ENCODE measurements at regions not wholly inside any gene's neighbourhood (a gene's known extent, or its start where the extent isn't known, plus 50 kb on each side); places are given as distances from the start of the nearest gene placed in this dataset.
"Not testable (repeated sequence)": the region's sequence is repeated elsewhere in the genome, so short reads cannot be mapped to it uniquely, and the experiment has no call there.

DNA sequence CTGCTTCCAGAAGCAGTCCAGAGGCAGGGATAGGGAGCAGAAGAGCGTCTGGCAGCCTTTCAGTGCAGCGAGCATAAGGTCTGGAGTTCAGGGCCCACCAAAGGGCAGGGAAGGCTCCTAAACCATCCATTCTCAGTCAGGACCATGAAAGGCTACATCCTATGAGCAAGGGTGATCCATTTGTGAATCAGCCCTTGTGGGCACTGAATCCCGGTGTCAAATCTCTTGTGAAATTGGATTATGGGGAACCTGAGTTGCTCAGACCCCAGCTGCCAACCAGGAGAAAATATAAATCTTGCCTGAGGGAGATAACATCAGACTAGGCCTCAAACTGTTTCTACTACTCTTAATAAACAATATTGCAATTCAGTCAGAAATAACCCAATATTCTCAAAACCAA, 204.4 kb downstream of the SYK start:
- in situ Hi-C loops (cut with HindIII; ENCODE audit: low pct_unique_long_range_greater_than_20kb, low sequenced_read_pairs), result no loop called here
- no peak for DNase-seq (ENCODE audit: low read depth, low spot score)

DNA sequence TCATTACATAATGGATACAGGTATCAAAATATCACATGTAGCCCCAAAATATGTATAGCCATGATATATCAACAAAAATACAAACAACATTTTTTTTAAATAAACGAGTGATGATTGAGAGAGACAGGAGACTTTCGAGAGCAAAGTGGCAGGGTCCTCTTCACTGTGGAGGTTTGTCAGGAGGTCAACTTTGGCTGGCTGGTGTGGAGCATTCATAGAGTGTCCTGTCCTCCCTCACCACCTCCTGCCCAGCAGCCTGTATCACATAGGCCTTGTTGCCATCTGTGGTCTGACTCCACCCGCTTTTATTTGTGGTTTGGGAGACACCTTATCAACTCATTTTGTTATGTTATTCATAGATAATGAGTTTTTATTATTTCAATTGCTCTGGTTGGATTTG, 206.9 kb downstream of the SYK start:
- in situ Hi-C loops (cut with HindIII; ENCODE audit: low pct_unique_long_range_greater_than_20kb, low sequenced_read_pairs), result no loop called here

DNA sequence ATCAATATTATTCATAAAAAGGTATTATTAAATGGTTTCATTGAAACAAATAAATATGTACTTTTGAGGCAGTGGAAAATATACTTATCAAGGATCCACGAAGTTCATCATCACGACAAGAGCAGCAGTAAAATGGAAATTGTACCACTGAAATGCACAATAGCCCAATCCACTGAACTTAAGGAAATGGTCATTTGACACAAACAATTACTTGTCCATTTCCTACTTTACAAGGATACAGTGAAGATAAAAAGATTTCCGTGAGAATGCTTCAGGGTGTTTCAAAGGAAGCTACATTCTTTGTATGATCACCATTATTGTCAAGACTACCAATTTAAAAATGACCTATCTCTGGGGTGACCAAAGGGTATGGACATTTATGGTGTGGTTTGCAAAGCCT, 210.3 kb downstream of the SYK start:
- in situ Hi-C loops (cut with HindIII; ENCODE audit: low pct_unique_long_range_greater_than_20kb, low sequenced_read_pairs), result no loop called here
- no peak for DNase-seq (ENCODE audit: low read depth, low spot score)

More for the DNA sequence above, 206.9 kb downstream of the SYK start:
- DNase-seq (ENCODE audit: low read depth, low spot score), result no peak

DNA sequence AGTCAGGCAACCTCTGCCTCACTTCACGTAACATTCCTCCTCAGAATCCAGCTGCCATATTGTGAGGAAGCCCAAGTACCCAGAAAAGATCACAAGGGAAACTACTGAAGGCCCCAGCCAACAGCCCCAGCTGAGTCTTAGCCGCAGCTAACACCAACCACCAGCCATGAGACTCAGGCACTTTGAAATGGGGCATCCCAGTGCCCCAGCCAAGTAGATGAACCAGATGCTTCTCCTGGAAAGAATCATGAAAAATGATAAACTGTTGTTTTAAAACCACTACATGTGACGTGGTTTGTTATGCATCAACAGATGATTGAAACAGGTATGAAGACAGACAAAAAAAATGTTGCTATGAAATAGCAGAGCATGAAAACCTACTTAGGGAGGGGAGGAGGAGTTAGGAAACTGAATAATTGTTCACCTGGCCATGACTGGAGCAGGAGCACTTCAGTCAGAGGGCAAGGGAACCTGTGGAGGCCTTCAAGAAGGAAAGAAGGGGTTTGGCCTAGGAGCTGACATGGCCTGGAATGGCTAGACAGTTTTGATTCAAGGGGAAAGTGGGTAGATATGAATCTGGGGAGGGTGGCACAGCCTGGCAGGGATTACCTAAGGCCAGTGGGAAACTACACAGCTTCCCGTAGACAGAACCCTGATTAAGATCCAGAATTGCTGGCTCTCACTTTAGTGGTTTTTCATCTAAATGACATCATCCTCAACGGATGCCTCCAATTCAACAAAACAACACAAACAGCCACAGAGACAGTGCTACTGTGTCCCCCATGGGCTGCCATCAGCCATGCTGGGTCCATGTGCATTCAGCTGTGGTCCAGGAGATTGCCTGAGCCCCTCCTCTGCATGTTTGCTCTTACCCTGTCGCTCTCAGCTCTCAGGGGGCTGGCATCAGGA, 211.6 kb downstream of the SYK start:
- in situ Hi-C loops (cut with HindIII; ENCODE audit: low pct_unique_long_range_greater_than_20kb, low sequenced_read_pairs), result no loop called here
- DNase-seq (ENCODE audit: low read depth, low spot score), result no peak

DNA sequence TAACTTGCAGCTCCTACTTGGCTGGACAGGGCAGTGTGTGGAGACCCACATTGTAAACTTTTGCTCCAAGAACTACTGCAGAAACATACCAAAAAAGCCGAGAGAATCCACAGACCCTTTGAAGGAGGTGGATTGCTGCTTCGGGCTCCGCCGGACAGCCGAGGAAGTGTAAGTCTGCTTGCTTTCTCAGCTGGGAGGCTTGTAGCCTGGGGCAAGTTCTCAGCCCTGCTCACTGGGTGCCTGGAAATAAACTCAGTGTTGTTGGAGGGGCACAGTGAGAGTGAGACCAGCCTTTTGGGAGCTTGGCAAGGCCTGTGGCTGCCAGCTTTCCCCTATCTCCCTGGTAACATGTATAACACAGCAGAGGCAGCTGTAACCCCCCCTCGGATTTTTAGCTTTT, 215.6 kb downstream of the SYK start:
- DNase-seq (ENCODE audit: low read depth, low spot score), result no peak
- in situ Hi-C loops (cut with HindIII; ENCODE audit: low pct_unique_long_range_greater_than_20kb, low sequenced_read_pairs), result no loop called here

DNA sequence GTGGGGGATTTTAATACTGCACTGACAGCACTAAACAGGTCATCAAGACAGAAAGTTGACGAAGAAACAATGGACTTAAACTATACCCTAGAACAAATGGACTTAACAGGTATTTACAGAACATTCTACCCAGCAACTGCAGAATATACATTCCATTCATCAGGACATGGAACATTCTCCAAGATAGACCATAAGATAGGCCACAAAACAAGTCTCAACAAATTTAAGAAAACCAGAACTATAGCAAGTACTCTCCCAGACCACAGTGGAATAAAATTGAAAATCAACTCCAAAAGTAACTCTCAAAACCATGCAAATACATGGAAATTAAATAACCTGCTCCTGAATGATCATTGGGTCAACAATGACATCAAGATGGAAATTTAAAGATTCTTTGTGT, 218.3 kb downstream of the SYK start:
- in situ Hi-C loops (cut with HindIII; ENCODE audit: low pct_unique_long_range_greater_than_20kb, low sequenced_read_pairs); DNase-seq (ENCODE audit: low read depth, low spot score): not testable (repeated sequence)

DNA sequence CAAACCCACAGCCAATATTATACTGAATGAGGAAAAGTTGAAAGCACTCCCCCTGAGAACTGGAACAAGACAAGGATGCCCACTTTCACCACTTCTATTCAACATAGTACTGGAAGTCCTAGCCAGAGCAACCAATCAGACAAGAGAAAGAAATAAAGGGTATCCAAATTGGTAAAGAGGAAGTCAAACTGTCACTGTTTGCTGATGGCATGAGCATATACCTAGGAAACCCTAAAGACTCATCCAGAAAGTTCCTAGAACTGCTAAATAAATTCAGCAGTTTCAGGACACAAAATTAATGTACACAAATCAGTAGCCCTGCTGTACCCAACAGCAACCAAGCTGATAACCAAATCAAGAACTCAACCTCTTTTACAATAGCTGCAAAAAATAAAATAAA, 220.0 kb downstream of the SYK start:
- in situ Hi-C loops (cut with HindIII; ENCODE audit: low pct_unique_long_range_greater_than_20kb, low sequenced_read_pairs); DNase-seq (ENCODE audit: low read depth, low spot score): not testable (repeated sequence)

DNA sequence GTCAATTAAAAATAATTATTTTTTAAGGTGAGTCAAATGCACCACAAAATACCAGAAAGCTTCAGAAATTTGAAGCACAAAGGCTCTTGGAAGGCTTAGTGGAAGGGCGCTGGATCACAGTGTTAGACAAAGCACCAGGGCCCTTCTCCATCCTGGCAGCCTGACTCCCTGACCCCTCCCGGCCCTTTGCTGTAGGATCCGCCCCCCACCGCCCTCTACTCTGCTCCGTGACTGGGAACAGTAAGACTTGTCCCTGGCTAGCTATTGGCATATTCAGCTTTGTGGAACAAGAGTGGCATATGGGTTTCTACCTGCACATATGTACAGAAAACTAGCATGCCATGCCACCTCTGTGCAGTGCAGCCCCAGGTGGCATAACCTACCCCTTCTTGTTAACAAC, 222.1 kb downstream of the SYK start:
- in situ Hi-C loops (cut with HindIII; ENCODE audit: low pct_unique_long_range_greater_than_20kb, low sequenced_read_pairs), result no loop called here
- DNase-seq (ENCODE audit: low read depth, low spot score), result no peak

DNA sequence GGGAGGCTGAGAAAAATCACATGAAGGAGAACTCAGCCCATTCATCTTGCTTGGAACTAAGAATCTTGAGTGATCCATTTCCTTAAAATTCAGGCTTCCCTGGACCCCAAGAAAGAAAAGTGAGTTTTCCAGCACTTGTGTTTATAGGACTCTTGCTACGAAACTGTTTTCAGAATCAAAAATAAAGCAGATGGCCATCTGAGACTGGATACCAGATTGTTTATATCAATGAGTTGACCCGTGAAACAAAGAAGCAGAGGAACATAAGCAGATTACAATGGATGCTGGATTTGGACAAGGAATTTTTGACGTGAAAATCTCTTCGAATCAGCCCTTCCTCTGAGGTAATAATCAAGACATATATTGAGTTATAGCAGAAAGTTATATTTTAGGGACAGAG, 223.2 kb downstream of the SYK start:
- in situ Hi-C loops (cut with HindIII; ENCODE audit: low pct_unique_long_range_greater_than_20kb, low sequenced_read_pairs), result no loop called here
- DNase-seq (ENCODE audit: low read depth, low spot score), result no peak

DNA sequence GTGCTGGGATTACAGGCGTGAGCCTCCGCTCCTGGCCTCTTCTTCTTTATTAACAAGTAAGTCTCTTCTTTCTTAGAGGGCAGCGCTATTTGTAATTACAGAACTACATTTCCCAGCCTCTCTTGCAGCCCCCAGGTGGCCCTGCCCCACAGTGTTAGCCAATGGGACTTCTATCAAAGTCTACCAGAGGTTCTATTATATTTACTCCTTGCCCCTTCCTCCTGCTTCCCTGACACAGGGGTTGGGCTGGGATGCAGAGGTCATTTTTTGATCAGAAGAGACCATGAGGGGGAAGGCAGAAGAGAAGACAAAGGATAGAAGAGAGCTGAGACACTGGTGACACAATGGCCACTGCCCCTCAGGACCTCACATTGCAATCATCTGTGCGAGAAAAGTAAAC, 224.2 kb downstream of the SYK start:
- in situ Hi-C loops (cut with HindIII; ENCODE audit: low pct_unique_long_range_greater_than_20kb, low sequenced_read_pairs), result no loop called here
- DNase-seq (ENCODE audit: low read depth, low spot score), result no peak

DNA sequence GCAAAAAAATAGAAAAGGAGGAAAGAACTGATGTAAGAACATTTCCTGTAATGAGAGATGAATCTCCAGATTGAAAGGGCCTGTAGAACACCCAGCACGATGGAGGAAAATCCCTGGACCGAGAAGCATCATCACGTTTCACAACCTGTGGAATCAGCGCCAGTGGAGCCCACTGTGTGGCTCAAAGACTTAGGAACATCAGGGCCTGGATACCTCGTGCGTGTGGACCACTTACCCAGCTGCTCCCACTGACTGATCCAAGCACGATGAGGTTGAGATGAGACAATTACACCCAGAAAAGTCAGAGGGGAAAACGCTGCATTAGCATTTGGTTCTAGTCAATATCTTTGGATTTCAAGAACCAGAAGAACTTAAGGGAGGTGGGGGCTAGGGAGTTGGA, 224.6 kb downstream of the SYK start:
- in situ Hi-C loops (cut with HindIII; ENCODE audit: low pct_unique_long_range_greater_than_20kb, low sequenced_read_pairs), result no loop called here
- no peak for DNase-seq (ENCODE audit: low read depth, low spot score)

DNA sequence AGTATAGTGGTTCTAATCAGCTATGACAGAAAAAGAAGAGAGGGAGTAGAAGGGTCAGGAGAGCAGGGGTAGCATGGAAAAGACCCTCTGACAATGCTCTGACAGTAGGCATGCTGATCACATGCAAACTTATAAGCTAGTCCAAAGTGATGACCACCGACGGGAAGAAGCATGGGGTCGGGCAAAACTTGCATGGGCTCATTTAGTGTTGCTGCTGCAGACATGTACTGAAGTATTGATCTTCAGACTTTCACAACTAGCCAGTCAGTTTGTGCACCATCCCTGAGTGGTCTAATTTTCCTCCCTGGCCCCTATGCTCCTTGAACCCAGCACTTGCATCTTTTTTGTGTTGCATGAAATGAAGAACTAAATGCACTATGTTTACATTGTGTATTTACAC, 225.4 kb downstream of the SYK start:
- in situ Hi-C loops (cut with HindIII; ENCODE audit: low pct_unique_long_range_greater_than_20kb, low sequenced_read_pairs), result no loop called here
- DNase-seq (ENCODE audit: low read depth, low spot score), result no peak

DNA sequence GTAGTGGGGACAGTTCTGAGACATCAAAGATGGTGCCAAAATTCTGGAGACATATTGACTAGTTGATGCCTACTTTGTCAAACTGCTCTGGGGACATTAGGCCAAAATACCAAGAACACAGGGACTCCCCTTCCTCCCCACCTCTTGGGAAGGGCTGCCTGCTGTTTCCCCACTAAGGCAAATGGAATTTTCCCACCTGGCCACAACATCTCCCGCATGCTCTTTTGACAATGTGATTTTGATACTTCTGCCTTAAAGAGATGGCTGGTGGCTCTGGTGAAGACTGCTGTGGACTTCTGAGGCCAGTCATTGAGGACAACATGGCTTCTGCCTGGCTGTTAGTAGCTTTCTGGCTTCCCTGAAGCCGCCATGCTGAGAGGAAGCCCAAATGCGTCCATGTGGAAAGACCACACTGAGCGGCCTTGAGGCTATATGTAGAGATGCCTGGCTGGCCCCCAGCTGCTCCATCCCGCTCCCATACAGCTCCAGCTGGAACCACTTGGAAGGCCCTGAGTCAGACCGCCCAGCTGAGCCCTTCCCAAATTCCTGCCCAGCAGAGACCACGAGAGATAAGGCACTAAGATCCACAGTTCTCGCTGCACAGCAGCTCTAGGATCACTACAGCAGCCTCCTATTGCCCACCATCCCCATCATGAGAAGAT, 226.7 kb downstream of the SYK start:
- in situ Hi-C loops (cut with HindIII; ENCODE audit: low pct_unique_long_range_greater_than_20kb, low sequenced_read_pairs), result no loop called here

DNA sequence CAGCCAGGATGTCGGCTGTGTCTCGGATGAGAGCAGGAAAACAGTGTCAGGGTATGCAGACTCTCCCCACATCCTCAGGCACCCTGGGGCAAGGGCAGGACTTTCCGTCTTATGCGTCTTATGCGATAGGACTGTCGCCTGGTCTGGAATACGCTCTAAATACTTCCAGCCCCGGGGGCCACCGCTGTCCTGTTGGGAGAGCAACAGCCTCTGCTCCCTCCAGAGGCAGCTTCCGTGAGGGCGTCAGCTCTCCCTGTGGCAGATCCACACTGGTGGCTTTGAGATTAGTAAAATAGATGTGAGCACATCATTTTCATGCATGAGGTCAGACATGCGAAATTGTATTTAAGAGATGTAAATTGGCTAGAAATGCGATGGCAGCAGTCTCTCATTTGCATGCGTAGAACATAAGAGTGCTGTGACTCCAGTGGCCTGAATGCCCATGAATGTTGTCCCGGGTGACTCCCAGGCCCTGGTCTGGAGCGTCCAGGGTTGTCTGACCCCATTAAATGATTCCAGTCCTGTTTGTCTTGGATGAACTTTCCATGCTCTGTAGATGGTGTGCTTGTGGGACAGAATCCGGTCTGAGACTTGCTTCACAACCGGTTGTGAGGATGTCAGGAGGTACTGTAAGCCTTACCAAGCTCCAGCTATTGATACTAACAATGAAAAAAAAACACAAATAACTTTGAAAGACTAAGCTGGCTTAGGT, 228.2 kb downstream of the SYK start:
- no peak for DNase-seq (ENCODE audit: low read depth, low spot score)
- in situ Hi-C loops (cut with HindIII; ENCODE audit: low pct_unique_long_range_greater_than_20kb, low sequenced_read_pairs), result no loop called here

More for the DNA sequence above, 226.7 kb downstream of the SYK start:
- DNase-seq (ENCODE audit: low read depth, low spot score), result no peak

DNA sequence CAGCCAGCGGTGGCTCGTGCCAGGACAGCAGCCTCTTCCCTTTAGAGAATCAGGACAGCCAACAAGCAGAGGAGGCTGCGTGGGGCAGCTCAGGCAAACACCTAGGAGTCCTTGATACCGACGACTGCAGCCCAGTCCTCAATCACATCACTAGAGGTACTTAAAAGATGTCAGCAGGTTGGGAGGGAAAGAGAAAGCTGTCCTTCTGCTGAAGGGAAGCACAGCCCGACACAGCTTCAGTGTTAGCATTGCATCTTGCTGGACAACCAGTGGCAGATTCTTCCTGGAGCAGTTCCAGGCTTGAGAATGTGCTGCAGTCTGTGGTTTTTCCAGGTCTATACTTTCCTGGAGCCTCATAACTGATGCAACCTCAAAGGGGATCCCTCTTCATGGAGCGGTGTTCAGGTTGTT, 230.5 kb downstream of the SYK start:
- in situ Hi-C loops (cut with HindIII; ENCODE audit: low pct_unique_long_range_greater_than_20kb, low sequenced_read_pairs), result no loop called here

DNA sequence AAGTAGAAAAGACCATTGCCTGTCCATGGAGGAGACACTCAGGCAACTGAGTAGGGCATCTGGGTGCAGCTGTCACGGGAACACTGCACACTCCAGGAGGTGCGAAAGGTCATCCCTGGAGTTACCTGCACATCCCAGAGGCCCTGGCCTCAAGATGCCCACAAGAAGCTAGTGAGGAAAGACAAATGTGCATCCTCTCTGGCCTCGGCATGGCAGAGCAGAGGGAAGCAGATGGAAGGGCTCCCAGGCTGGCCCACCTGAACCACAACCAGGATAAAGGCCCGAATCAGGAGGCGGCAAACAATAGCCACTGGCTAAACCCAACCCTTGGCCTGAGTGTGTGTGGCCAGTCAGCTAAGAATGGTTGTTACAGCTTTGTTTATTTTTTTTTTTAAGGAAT, 231.7 kb downstream of the SYK start:
- DNase-seq (ENCODE audit: low read depth, low spot score), result no peak
- in situ Hi-C loops (cut with HindIII; ENCODE audit: low pct_unique_long_range_greater_than_20kb, low sequenced_read_pairs), result no loop called here

More for the DNA sequence above, 230.5 kb downstream of the SYK start:
- no peak for DNase-seq (ENCODE audit: low read depth, low spot score)

DNA sequence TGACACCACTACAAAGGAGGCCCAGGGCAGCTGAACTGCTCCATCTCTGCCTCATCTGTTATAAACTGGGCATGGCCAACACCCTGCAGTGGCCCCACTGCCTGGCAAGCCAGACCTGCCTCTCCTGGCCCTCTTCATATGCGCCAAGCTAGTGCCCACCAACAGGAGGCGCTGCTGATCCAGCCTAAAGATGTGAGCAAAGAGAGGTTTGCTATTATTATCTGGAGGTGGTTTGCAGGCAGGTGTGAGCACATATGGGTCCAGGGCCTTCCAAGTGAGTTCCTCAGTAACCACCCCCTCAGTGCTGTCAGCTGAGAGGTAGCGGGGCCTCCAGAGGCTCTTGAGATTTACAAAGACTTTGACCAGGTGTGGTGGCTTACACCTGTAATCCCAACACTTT, 232.2 kb downstream of the SYK start:
- peak; percentile 74 for DNase-seq (ENCODE audit: low read depth, low spot score)

DNA sequence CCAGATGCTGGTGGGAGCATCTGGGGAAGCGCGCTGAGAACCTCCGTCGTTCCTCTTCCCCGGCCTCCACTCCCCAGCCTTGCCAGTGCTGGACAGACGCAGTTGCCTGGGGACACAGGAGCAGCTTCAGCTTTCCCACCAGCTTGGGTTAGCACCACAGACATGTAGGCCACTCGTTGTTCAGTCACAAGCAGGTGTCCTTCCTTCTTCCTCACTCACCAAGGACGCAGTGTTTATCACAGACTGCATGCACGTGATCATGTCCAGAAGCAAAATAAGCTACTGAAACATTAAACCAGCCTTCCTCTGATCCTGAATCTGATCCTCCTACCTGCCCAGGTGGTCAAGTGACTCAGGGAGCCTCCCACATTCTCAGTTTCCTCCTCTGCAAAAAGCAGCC, 232.9 kb downstream of the SYK start:
- in situ Hi-C loops (cut with HindIII; ENCODE audit: low pct_unique_long_range_greater_than_20kb, low sequenced_read_pairs), result no loop called here
- DNase-seq (ENCODE audit: low read depth, low spot score), result no peak

More for the DNA sequence above, 232.2 kb downstream of the SYK start:
- in situ Hi-C loops (cut with HindIII; ENCODE audit: low pct_unique_long_range_greater_than_20kb, low sequenced_read_pairs), result no loop called here
